ENCODE measurements at regions not wholly inside any gene's neighbourhood (a gene's known extent, or its start where the extent isn't known, plus 50 kb on each side); places are given as distances from the start of the nearest gene placed in this dataset.

DNA sequence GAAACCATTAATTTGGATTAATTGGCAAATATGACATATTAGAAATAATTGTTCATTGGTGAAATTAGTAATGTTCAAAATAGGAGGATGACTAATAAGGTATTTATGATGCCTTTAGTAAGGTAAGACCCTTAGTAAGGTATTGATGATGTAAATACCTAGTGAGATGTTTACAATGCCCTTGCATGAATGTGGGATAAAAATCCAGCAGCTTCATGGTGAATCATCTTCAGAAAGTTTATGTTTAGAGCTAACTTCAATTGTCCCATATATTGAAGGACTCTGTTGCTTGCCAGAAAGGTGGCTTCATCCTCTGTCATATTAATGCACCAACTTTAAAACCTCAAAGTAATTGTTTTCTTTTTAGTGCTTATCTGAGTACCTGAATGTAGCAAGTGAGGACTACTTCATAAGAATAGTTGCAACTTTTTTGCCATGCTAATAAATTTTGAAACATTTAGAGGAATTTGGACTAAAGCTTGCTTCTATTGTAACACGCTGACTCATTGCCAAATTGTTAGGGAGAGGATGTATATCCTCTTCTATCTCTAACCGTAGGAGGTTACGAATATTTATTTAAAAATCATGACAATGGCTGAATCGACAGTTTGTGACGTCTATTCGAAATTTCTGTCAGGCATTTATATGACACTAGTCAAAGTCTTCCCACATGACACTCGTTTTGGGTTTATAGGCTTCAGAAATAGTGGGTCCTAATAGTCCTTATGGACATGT, 174.1 kb upstream of the HS3ST1 start:
- no peak for DNase-seq (ENCODE audit: low read depth, low spot score)
- H3K9me3 ChIP-seq (ENCODE audit: low read depth, low read length) = no peaks in the 10 kb centered on the region
- no peak overlapping the region for H3K27ac ChIP-seq

DNA sequence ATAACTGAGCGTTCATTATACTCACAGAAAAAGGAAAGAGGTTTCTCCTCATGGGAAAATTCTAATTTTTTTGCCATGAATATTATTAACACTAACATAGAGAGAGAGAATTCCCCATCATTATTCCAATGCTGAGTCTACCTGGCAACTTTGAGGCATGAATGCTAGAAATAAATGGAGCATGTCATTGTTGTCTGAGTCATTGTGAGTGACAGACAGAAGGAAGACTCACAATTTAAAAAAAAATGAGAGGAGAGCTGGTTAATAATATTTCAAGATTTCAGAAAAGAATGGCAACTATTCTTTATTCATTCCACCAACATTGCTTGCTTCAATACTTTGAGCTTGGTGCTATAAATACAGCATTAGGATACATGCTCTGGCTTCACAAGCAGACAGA, 170.4 kb upstream of the HS3ST1 start:
- H3K36me3 ChIP-seq (ENCODE audit: insufficient read depth, low read length) = no peaks in the 10 kb centered on the region
- TF ChIP-seq FOXP2 (optimal IDR thresholded peaks at IDR 0.05; ENCODE audit: control extremely low read depth, extremely low read length, insufficient read depth) = no peak
- TF ChIP-seq POLR2AphosphoS5 (IDR thresholded peaks at IDR 0.05; ENCODE audit: borderline replicate concordance, low read depth, low read length) = no peak
- no peak for TF ChIP-seq EZH2 (IDR thresholded peaks at IDR 0.05)
- no peak for DNase-seq (ENCODE audit: low read depth, low spot score)
- no peak overlapping the region for H3K27ac ChIP-seq
- no peaks in the 10 kb centered on the region for H3K9me3 ChIP-seq (ENCODE audit: low read depth, low read length)
- no peak overlapping the region for H3K9ac ChIP-seq (ENCODE audit: insufficient read length)
- no peak overlapping the region for H3K4me3 ChIP-seq

More for the DNA sequence above, 174.1 kb upstream of the HS3ST1 start:
- Histone ChIP-seq H3K36me3 (ENCODE audit: insufficient read depth, low read length) (no peaks in the 10 kb centered on the region), H3K4me3 (no peak overlapping the region), H3K9ac (ENCODE audit: insufficient read length) (no peak overlapping the region)
- TF ChIP-seq POLR2AphosphoS5 (IDR thresholded peaks at IDR 0.05; ENCODE audit: borderline replicate concordance, low read depth, low read length) (no peak), FOXP2 (optimal IDR thresholded peaks at IDR 0.05; ENCODE audit: control extremely low read depth, extremely low read length, insufficient read depth) (no peak), EZH2 (IDR thresholded peaks at IDR 0.05) (no peak)

DNA sequence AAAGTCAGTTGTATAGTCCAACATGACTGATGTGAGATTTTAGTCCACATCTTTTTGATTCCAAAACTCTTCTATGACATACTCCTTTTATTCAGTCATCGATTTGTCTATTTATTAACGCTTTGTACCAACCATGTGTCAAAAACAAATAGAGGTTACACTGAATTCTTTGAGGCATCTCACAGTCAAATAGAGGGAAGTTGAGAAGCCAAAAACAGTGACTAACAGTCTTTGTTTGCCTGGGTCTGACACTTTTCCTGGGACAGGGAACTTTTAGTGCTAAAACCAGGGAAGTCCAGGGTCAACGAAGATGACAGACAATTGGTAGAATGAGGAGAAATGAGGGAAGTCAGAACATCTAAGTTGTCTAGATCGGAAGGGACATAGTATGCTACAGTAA, 169.9 kb upstream of the HS3ST1 start:
- H3K4me3 ChIP-seq = no peak overlapping the region
- no peak for DNase-seq (ENCODE audit: low read depth, low spot score)
- H3K36me3 ChIP-seq (ENCODE audit: insufficient read depth, low read length) = no peaks in the 10 kb centered on the region
- H3K9me3 ChIP-seq (ENCODE audit: low read depth, low read length) = no peaks in the 10 kb centered on the region
- H3K27ac ChIP-seq = no peak overlapping the region
- H3K9ac ChIP-seq (ENCODE audit: insufficient read length) = no peak overlapping the region
- no peak for TF ChIP-seq EZH2 (IDR thresholded peaks at IDR 0.05)
- no peak for TF ChIP-seq POLR2AphosphoS5 (IDR thresholded peaks at IDR 0.05; ENCODE audit: borderline replicate concordance, low read depth, low read length)
- TF ChIP-seq FOXP2 (optimal IDR thresholded peaks at IDR 0.05; ENCODE audit: control extremely low read depth, extremely low read length, insufficient read depth) = no peak

DNA sequence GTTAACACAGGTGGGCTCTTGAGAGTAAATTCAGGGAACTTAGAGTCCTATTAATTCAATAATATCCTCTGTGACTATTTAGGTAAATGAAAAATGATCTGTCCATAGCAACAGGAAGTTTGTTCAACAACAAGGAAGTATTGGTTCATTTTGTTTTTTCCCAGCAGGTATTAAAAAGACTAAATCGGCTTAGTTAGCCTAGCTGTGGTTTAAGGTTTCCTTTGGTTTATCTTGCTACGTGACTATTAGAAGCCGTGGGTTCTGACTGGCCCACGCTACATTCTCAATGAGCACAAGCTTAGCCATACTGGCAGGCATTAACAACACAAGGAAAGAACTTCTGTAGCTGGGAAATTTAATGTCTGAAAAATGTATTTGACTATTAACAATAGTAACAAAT, 168.8 kb upstream of the HS3ST1 start:
- TF ChIP-seq EZH2 (IDR thresholded peaks at IDR 0.05) = no peak
- TF ChIP-seq FOXP2 (optimal IDR thresholded peaks at IDR 0.05; ENCODE audit: control extremely low read depth, extremely low read length, insufficient read depth) = no peak
- no peak for TF ChIP-seq POLR2AphosphoS5 (IDR thresholded peaks at IDR 0.05; ENCODE audit: borderline replicate concordance, low read depth, low read length)
- H3K36me3 ChIP-seq (ENCODE audit: insufficient read depth, low read length) = no peaks in the 10 kb centered on the region
- H3K9me3 ChIP-seq (ENCODE audit: low read depth, low read length) = no peaks in the 10 kb centered on the region
- DNase-seq (ENCODE audit: low read depth, low spot score) = no peak
- H3K9ac ChIP-seq (ENCODE audit: insufficient read length) = no peak overlapping the region
- H3K27ac ChIP-seq = no peak overlapping the region
- H3K4me3 ChIP-seq = no peak overlapping the region

DNA sequence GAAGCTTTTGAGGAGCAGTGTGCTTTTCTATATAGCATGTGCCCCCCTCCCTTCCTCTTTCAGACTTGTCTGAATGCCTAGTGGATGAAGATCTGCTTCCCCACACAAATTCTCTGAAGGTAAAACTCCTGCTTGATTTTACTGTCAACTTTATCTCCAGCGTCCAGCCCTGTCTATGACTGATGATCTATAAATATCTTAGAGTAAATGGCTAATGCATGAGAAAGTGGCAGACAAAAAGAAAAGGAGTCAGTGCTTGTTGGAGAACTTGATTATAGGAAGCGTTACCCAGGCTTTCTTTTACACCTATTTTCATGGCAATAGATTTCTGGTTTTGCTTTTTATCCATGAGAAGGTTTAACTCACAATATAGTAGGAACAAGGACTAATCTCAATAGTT, 168.3 kb upstream of the HS3ST1 start:
- Histone ChIP-seq H3K36me3 (ENCODE audit: insufficient read depth, low read length) (no peaks in the 10 kb centered on the region), H3K27ac (no peak overlapping the region), H3K4me3 (no peak overlapping the region), H3K9ac (ENCODE audit: insufficient read length) (no peak overlapping the region), H3K9me3 (ENCODE audit: low read depth, low read length) (no peaks in the 10 kb centered on the region)
- no peak for DNase-seq (ENCODE audit: low read depth, low spot score)
- TF ChIP-seq FOXP2 (optimal IDR thresholded peaks at IDR 0.05; ENCODE audit: control extremely low read depth, extremely low read length, insufficient read depth) (no peak), POLR2AphosphoS5 (IDR thresholded peaks at IDR 0.05; ENCODE audit: borderline replicate concordance, low read depth, low read length) (no peak), EZH2 (IDR thresholded peaks at IDR 0.05) (no peak)

DNA sequence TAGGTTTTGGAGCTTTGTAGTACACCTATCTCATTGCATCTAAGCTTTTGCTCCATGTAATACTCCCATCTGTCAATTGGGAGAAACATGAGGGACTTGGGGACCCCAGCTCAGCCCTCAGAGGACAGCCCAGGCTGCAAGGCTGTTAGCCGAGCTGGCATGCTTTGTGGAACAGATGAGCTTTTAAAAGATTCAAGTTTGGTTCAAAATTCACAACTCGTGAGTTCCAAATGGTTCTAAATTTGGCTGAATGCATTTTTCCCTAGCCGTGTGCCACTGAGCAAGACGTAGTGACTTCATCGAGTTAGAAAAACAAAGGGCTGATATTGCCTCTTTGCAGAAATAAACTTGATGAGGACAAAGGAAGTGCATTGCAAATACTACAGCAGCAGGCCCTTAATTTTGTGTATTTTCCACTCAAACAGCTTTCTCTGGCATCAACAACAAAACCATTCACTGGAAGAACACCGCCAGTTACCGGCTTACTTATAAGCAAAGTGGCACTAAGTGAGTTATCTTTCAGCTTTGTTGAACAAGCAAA, 165.0 kb upstream of the HS3ST1 start:
- Histone ChIP-seq H3K4me3 (no peak overlapping the region), H3K9ac (ENCODE audit: insufficient read length) (no peak overlapping the region), H3K36me3 (ENCODE audit: insufficient read depth, low read length) (no peaks in the 10 kb centered on the region), H3K27ac (no peak overlapping the region), H3K9me3 (ENCODE audit: low read depth, low read length) (no peaks in the 10 kb centered on the region)
- no peak for TF ChIP-seq EZH2 (IDR thresholded peaks at IDR 0.05)
- no peak for TF ChIP-seq FOXP2 (optimal IDR thresholded peaks at IDR 0.05; ENCODE audit: control extremely low read depth, extremely low read length, insufficient read depth)
- no peak for TF ChIP-seq POLR2AphosphoS5 (IDR thresholded peaks at IDR 0.05; ENCODE audit: borderline replicate concordance, low read depth, low read length)
- DNase-seq (ENCODE audit: low read depth, low spot score) = no peak

DNA sequence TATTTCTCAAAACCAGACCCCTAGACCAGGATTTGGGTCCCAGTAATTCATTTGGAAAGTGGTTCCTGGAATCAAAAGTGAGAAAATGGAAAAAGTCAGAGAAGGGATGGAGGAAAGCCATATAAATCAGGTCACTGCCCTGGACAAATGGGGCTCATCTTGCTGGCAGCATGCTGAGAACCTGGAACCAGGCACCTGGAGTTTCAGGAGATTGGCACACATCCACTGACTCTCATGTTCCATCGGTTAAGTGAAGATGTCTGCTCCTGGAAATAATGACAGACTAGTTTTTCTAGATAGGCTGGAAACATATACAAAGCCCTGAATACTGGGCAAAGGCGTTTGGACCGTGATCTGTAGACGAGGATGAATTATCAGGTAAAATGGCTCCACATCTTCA, 163.6 kb upstream of the HS3ST1 start:
- Histone ChIP-seq H3K36me3 (ENCODE audit: insufficient read depth, low read length) (no peaks in the 10 kb centered on the region), H3K27ac (no peak overlapping the region), H3K4me3 (no peak overlapping the region), H3K9ac (ENCODE audit: insufficient read length) (no peak overlapping the region), H3K9me3 (ENCODE audit: low read depth, low read length) (no peaks in the 10 kb centered on the region)
- DNase-seq (ENCODE audit: low read depth, low spot score) = no peak
- TF ChIP-seq FOXP2 (optimal IDR thresholded peaks at IDR 0.05; ENCODE audit: control extremely low read depth, extremely low read length, insufficient read depth) (no peak), POLR2AphosphoS5 (IDR thresholded peaks at IDR 0.05; ENCODE audit: borderline replicate concordance, low read depth, low read length) (no peak), EZH2 (IDR thresholded peaks at IDR 0.05) (no peak)

DNA sequence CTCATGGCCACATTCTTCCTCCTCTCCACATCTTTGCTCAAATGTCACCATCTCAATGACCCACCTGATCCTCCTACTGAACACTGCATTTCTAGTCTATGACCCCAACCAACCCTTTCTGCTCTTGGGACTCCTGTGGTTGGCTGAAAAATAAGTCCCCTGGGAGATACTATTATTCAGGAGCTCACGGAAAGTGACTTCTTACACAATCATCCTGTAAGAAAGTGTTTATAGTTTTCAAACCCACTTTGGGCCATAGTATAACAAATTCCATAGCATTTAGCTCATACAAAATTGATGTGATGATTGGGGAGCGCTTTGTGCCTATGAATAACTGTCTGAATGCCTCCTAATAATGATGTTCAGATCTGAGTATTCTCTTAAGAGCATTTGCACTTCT, 161.4 kb upstream of the HS3ST1 start:
- Histone ChIP-seq H3K36me3 (ENCODE audit: insufficient read depth, low read length) (no peaks in the 10 kb centered on the region), H3K4me3 (no peak overlapping the region), H3K9ac (ENCODE audit: insufficient read length) (no peak overlapping the region), H3K9me3 (ENCODE audit: low read depth, low read length) (no peaks in the 10 kb centered on the region), H3K27ac (no peak overlapping the region)
- no peak for DNase-seq (ENCODE audit: low read depth, low spot score)
- TF ChIP-seq FOXP2 (optimal IDR thresholded peaks at IDR 0.05; ENCODE audit: control extremely low read depth, extremely low read length, insufficient read depth) = no peak
- TF ChIP-seq EZH2 (IDR thresholded peaks at IDR 0.05) = no peak
- TF ChIP-seq POLR2AphosphoS5 (IDR thresholded peaks at IDR 0.05; ENCODE audit: borderline replicate concordance, low read depth, low read length) = no peak
